SK-N-SH treated with all-trans-retinoic acid at 6 μM for 48 hours (cell line): ENCODE measurements at regions not wholly inside any gene's neighbourhood (a gene's known extent, or its start where the extent isn't known, plus 50 kb on each side); places are given as distances from the start of the nearest gene placed in this dataset.

Experiments used
- ATAC-seq: fragments of 200-7000 bp; cut with Tn5 transposase; 3 replicates; pipeline ENCODE4 v1.9.1; 2020; ENCODE audit warnings: mild to moderate bottlenecking, moderate library complexity
- ARNTL ChIP-seq: fragments of 450-650 bp; formaldehyde crosslinking; IDR thresholded peaks from 2 replicates; pipeline ENCODE4 v1.5.0; 2020; ENCODE audit warnings: low read depth, mild to moderate bottlenecking, moderate library complexity, borderline replicate concordance
- BACH2 ChIP-seq: fragments of 250-450 bp; sonication (Bioruptor Pico); IDR thresholded peaks from 2 replicates; pipeline ENCODE4 v1.9.0; 2021; ENCODE audit warnings: mild to moderate bottlenecking, borderline replicate concordance
- CREB5 ChIP-seq: fragments of 250-450 bp; sonication (Bioruptor Pico); IDR thresholded peaks from 2 replicates; pipeline ENCODE4 v1.5.1; 2020; ENCODE audit warnings: low read depth, mild to moderate bottlenecking, moderate library complexity
- CSDC2 ChIP-seq: fragments of 250-450 bp; sonication (Bioruptor Pico); IDR thresholded peaks from 2 replicates; pipeline ENCODE4 v1.5.0; 2020; ENCODE audit warnings: mild to moderate bottlenecking, moderate library complexity
- CSRNP3 ChIP-seq: fragments of 250-450 bp; sonication (Bioruptor Pico); IDR thresholded peaks from 2 replicates; pipeline ENCODE4 v1.5.1; 2021; ENCODE audit warnings: mild to moderate bottlenecking, moderate library complexity
- ESRRG ChIP-seq: fragments of 250-450 bp; sonication (Bioruptor Pico); IDR thresholded peaks from 2 replicates; pipeline ENCODE4 v1.6.1; 2021; ENCODE audit warnings: mild to moderate bottlenecking
- GLIS3 ChIP-seq: fragments of 250-450 bp; sonication (Bioruptor Pico); IDR thresholded peaks from 2 replicates; pipeline ENCODE4 v1.5.0; 2020; ENCODE audit warnings: mild to moderate bottlenecking, moderate library complexity
- ISL1 ChIP-seq: fragments of 250-450 bp; sonication (Bioruptor Pico); IDR thresholded peaks from 2 replicates; pipeline ENCODE4 v2.1.2; 2022; ENCODE audit warnings: mild to moderate bottlenecking, moderate library complexity
- OSR1 ChIP-seq: fragments of 250-450 bp; sonication (Bioruptor Pico); IDR thresholded peaks from 2 replicates; pipeline ENCODE4 v1.8.0; 2022; ENCODE audit warnings: moderate library complexity, mild to moderate bottlenecking, inconsistent platforms
- POU6F1 ChIP-seq: fragments of 250-450 bp; sonication (Bioruptor Pico); IDR thresholded peaks from 2 replicates; pipeline ENCODE4 v1.8.0; 2021; ENCODE audit warnings: low read depth, mild to moderate bottlenecking, moderate library complexity, borderline replicate concordance
- PPARA ChIP-seq: fragments of 250-450 bp; sonication (Bioruptor Pico); IDR thresholded peaks from 2 replicates; pipeline ENCODE4 v1.5.0; 2020; ENCODE audit warnings: mild to moderate bottlenecking, borderline replicate concordance
- RARB ChIP-seq: fragments of 250-450 bp; sonication (Bioruptor Pico); IDR thresholded peaks from 2 replicates; pipeline ENCODE4 v1.8.0; 2021; ENCODE audit warnings: mild to moderate bottlenecking, moderate library complexity
- SNAI2 ChIP-seq: fragments of 250-450 bp; sonication (Bioruptor Pico); IDR thresholded peaks from 2 replicates; pipeline ENCODE4 v1.5.0; 2020; ENCODE audit warnings: mild to moderate bottlenecking, moderate library complexity
- TCF4 ChIP-seq: fragments of 250-450 bp; sonication (Bioruptor Pico); IDR thresholded peaks from 2 replicates; pipeline ENCODE4 v1.8.0; 2021; ENCODE audit warnings: mild to moderate bottlenecking, moderate library complexity, borderline replicate concordance
- TOX ChIP-seq: fragments of 250-450 bp; sonication (Bioruptor Pico); IDR thresholded peaks from 2 replicates; pipeline ENCODE4 v1.8.0; 2021; ENCODE audit warnings: mild to moderate bottlenecking, moderate library complexity, borderline replicate concordance
- ZC3H10 ChIP-seq: fragments of 250-450 bp; sonication (Bioruptor Pico); IDR thresholded peaks from 2 replicates; pipeline ENCODE4 v1.5.1; 2021; ENCODE audit warnings: mild to moderate bottlenecking, moderate library complexity
- ZFP3 ChIP-seq: fragments of 250-450 bp; sonication (Bioruptor Pico); IDR thresholded peaks from 2 replicates; pipeline ENCODE4 v1.5.0; 2020; ENCODE audit warnings: mild to moderate bottlenecking, moderate library complexity
- ZFP30 ChIP-seq: fragments of 450-650 bp; formaldehyde crosslinking; IDR thresholded peaks from 2 replicates; pipeline ENCODE4 v1.5.0; 2022; ENCODE audit warnings: mild to moderate bottlenecking, moderate library complexity
- ZNF70 ChIP-seq: fragments of 450-650 bp; formaldehyde crosslinking; IDR thresholded peaks from 2 replicates; pipeline ENCODE4 v1.5.0; 2020; ENCODE audit warnings: mild to moderate bottlenecking, moderate library complexity
- ZNF8 ChIP-seq: fragments of 450-650 bp; formaldehyde crosslinking; IDR thresholded peaks from 2 replicates; pipeline ENCODE4 v1.5.0; 2020; ENCODE audit warnings: mild to moderate bottlenecking, moderate library complexity

- ATAC-seq = no peak
- no peak for TF ChIP-seq GLIS3 (CRISPR knock-in tag)
- no peak for TF ChIP-seq CSDC2
Observed at GRCh38 chr3:166324401-166324800, 487.2 kb upstream of the BCHE start.

- ATAC-seq = no peak
- TF ChIP-seq ARNTL (no peak), ZNF8 (CRISPR knock-in tag) (no peak), OSR1 (CRISPR knock-in tag) (no peak), PPARA (CRISPR knock-in tag) (no peak), ZFP3 (CRISPR knock-in tag) (no peak), SNAI2 (CRISPR knock-in tag) (no peak), ZC3H10 (no peak), RARB (CRISPR knock-in tag) (no peak), GLIS3 (CRISPR knock-in tag) (no peak)
- TF ChIP-seq, all 23 proteins: peak for 0
Observed at GRCh38 chr3:166322391-166322790, 485.2 kb upstream of the BCHE start.

GRCh38 chr3:166307756-166308350 is 470.6 kb upstream of the BCHE start:
- ATAC-seq = no peak
- TF ChIP-seq PPARA (CRISPR knock-in tag) = no peak
- TF ChIP-seq ISL1 (CRISPR knock-in tag) = no peak
- TF ChIP-seq CREB5 (CRISPR knock-in tag) = no peak
- TF ChIP-seq ARNTL = no peak
- no peak for TF ChIP-seq OSR1 (CRISPR knock-in tag)
- no peak for TF ChIP-seq ZFP3 (CRISPR knock-in tag)
- no peak for TF ChIP-seq TOX (CRISPR knock-in tag)
- TF ChIP-seq SNAI2 (CRISPR knock-in tag) = no peak
- no peak for TF ChIP-seq POU6F1 (CRISPR knock-in tag)
- no peak for TF ChIP-seq ZC3H10
- TF ChIP-seq ZNF8 (CRISPR knock-in tag) = no peak
- TF ChIP-seq ZFP30 = no peak
- no peak for TF ChIP-seq GLIS3 (CRISPR knock-in tag)
- TF ChIP-seq BACH2 (CRISPR knock-in tag) = no peak
- no peak for TF ChIP-seq CSRNP3 (CRISPR knock-in tag)

- ATAC-seq = no peak
- TF ChIP-seq POU6F1 (CRISPR knock-in tag) = no peak
- TF ChIP-seq RARB (CRISPR knock-in tag) = no peak
- TF ChIP-seq SNAI2 (CRISPR knock-in tag) = no peak
- no peak for TF ChIP-seq BACH2 (CRISPR knock-in tag)
- TF ChIP-seq ZFP30 = no peak
- no peak for TF ChIP-seq GLIS3 (CRISPR knock-in tag)
Observed at GRCh38 chr3:166304584-166304983, 467.4 kb upstream of the BCHE start.

GRCh38 chr3:166303681-166304080 is 466.5 kb upstream of the BCHE start:
- ATAC-seq = no peak
- TF ChIP-seq ZNF8 (CRISPR knock-in tag) = no peak
- no peak for TF ChIP-seq OSR1 (CRISPR knock-in tag)
- no peak for TF ChIP-seq ZFP30
- TF ChIP-seq CSRNP3 (CRISPR knock-in tag) = no peak
- no peak for TF ChIP-seq ISL1 (CRISPR knock-in tag)
- no peak for TF ChIP-seq TOX (CRISPR knock-in tag)
- TF ChIP-seq CREB5 (CRISPR knock-in tag) = no peak
- TF ChIP-seq TCF4 (CRISPR knock-in tag) = no peak
- TF ChIP-seq ARNTL = no peak
- TF ChIP-seq ZFP3 (CRISPR knock-in tag) = no peak
- TF ChIP-seq ESRRG (CRISPR knock-in tag) = no peak
- TF ChIP-seq ZNF70 (CRISPR knock-in tag) = no peak
- no peak for TF ChIP-seq PPARA (CRISPR knock-in tag)
- TF ChIP-seq SNAI2 (CRISPR knock-in tag) = no peak
- TF ChIP-seq CSDC2 = no peak
